NOMO-1 treated with DMSO at 0.1 percent for 48 hours (cell line): ENCODE measurements at regions not wholly inside any gene's neighbourhood (a gene's known extent, or its start where the extent isn't known, plus 50 kb on each side); places are given as distances from the start of the nearest gene placed in this dataset.
"Not testable (repeated sequence)": the region's sequence is repeated elsewhere in the genome, so short reads cannot be mapped to it uniquely, and the experiment has no call there.

Experiments
- DNase-seq: peaks from one replicate; lab custom pipeline; 2025; ENCODE audit not compliant: unreplicated experiment; lab: John Stamatoyannopoulos, UW

GRCh38 chr11:44451706-44452105 lies 113.8 kb upstream of the CD82 start:
- no peak for DNase-seq

GRCh38 chr11:44452827-44453572 lies 112.5 kb upstream of the CD82 start:
- DNase-seq: no peak

- no peak for DNase-seq
Observed at GRCh38 chr11:44453871-44454270, 111.6 kb upstream of the CD82 start.

- DNase-seq: no peak
Observed at GRCh38 chr11:44454666-44455065, 110.8 kb upstream of the CD82 start.

GRCh38 chr11:44456544-44457300 lies 108.7 kb upstream of the CD82 start:
- peak; percentile 6 for DNase-seq

GRCh38 chr11:44457862-44458261 lies 107.6 kb upstream of the CD82 start:
- no peak for DNase-seq

- DNase-seq: no peak
Observed at GRCh38 chr11:44463751-44464150, 101.7 kb upstream of the CD82 start.

GRCh38 chr11:44464741-44465140 lies 100.7 kb upstream of the CD82 start:
- no peak for DNase-seq

- DNase-seq: no peak
Observed at GRCh38 chr11:44466531-44467205, 98.8 kb upstream of the CD82 start.

- no peak for DNase-seq
Observed at GRCh38 chr11:44467413-44467812, 98.0 kb upstream of the CD82 start.

GRCh38 chr11:44467931-44468330 lies 97.5 kb upstream of the CD82 start:
- DNase-seq: no peak

- no peak for DNase-seq
Observed at GRCh38 chr11:44468345-44468988, 97.0 kb upstream of the CD82 start.

GRCh38 chr11:44469412-44469811 lies 96.1 kb upstream of the CD82 start:
- DNase-seq: no peak

- DNase-seq: no peak
Observed at GRCh38 chr11:44470854-44471253, 94.6 kb upstream of the CD82 start.

GRCh38 chr11:44471603-44472002 lies 93.9 kb upstream of the CD82 start:
- no peak for DNase-seq

- DNase-seq: no peak
Observed at GRCh38 chr11:44472916-44473315, 92.5 kb upstream of the CD82 start.

GRCh38 chr11:44474702-44475101 lies 90.8 kb upstream of the CD82 start:
- DNase-seq: no peak

- no peak for DNase-seq
Observed at GRCh38 chr11:44475114-44475686, 90.3 kb upstream of the CD82 start.

- DNase-seq: not testable (repeated sequence)
Observed at GRCh38 chr11:44482338-44482737, 83.1 kb upstream of the CD82 start.

- no peak for DNase-seq
Observed at GRCh38 chr11:44483919-44484610, 81.4 kb upstream of the CD82 start.
